ENCODE measurements at regions not wholly inside any gene's neighbourhood (a gene's known extent, or its start where the extent isn't known, plus 50 kb on each side); places are given as distances from the start of the nearest gene placed in this dataset.
A peak's percentile ranks its signal among the peaks of the same experiment; 100 is the strongest.
"Not testable (repeated sequence)": the region's sequence is repeated elsewhere in the genome, so short reads cannot be mapped to it uniquely, and the experiment has no call there.

DNA sequence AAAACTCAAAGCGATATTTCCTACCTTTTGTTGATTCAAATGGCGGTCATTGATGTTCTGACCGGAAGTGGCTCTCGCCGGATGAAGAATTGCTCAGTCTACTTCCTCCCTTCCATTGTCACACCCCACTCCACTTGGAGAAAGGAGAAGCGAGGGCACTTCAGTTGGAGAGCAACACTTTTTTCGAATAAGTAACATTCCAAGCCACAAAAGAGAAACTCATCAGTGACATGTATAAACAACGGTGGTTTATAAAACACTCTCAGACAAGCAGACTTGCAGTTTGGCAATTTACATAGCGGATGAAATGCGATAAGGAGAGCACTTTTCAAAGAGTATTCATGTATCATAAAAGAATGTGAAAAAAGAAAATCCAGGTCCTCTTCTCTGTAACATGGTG is 919.1 kb downstream of the MCTP2 start:
- Histone ChIP-seq H4K20me1 (ENCODE audit: control insufficient read depth, extremely low read depth, insufficient read depth, low read length) (no peaks in the 10 kb centered on the region), H3K4me3 (replicated peaks in 1 of 4; ENCODE audit: control extremely low read depth in 1 of 4, insufficient read depth in 1 of 4, low read depth in 3 of 4, low read length in 4 of 4) (no peak overlapping the region), H3K9me3 (ENCODE audit: control insufficient read depth, insufficient read depth, low read depth, low read length) (no peaks in the 10 kb centered on the region), H3K36me3 (ENCODE audit: control insufficient read depth, insufficient read depth, low read length) (no peaks in the 10 kb centered on the region), H3K27ac (ENCODE audit: insufficient read depth, low read length) (no peak overlapping the region), H3K79me2 (ENCODE audit: control insufficient read depth, insufficient read depth, low read length) (no peaks in the 10 kb centered on the region), H2AFZ (ENCODE audit: low read length) (no peak overlapping the region), H3K4me2 (ENCODE audit: extremely low read depth, insufficient read depth, low read length) (no peak overlapping the region), H3K27me3 (ENCODE audit: control insufficient read depth, insufficient read depth, low read length) (no peaks in the 10 kb centered on the region), H3K9ac (ENCODE audit: insufficient read depth, low read length) (no peak overlapping the region), H3K4me1 (ENCODE audit: control insufficient read depth, extremely low read depth, insufficient read depth, low read length) (no peaks in the 10 kb centered on the region)
- TF ChIP-seq EZH2 (IDR thresholded peaks at IDR 0.05; ENCODE audit: low read length, missing control alignments) = no peak
- TF ChIP-seq, protein P1, sequence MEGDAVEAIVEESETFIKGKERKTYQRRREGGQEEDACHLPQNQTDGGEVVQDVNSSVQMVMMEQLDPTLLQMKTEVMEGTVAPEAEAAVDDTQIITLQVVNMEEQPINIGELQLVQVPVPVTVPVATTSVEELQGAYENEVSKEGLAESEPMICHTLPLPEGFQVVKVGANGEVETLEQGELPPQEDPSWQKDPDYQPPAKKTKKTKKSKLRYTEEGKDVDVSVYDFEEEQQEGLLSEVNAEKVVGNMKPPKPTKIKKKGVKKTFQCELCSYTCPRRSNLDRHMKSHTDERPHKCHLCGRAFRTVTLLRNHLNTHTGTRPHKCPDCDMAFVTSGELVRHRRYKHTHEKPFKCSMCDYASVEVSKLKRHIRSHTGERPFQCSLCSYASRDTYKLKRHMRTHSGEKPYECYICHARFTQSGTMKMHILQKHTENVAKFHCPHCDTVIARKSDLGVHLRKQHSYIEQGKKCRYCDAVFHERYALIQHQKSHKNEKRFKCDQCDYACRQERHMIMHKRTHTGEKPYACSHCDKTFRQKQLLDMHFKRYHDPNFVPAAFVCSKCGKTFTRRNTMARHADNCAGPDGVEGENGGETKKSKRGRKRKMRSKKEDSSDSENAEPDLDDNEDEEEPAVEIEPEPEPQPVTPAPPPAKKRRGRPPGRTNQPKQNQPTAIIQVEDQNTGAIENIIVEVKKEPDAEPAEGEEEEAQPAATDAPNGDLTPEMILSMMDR (conservative IDR thresholded peaks at IDR 0.05 in 1 of 2, IDR thresholded peaks at IDR 0.05 in 1 of 2; ENCODE audit: low read depth in 1 of 2, low read length in 2 of 2) = no peak
- no peak for DNase-seq (ENCODE audit: low read depth in 2 of 2)

GRCh38 chr15:95152741-95153140 is 921.4 kb downstream of the MCTP2 start:
- peak in 1 of 2 donors; percentile 63 for DNase-seq (ENCODE audit: low read depth in 2 of 2)
- Histone ChIP-seq H3K27me3 (ENCODE audit: control insufficient read depth, insufficient read depth, low read length) (no peaks in the 10 kb centered on the region), H2AFZ (ENCODE audit: low read length) (no peak overlapping the region), H4K20me1 (ENCODE audit: control insufficient read depth, extremely low read depth, insufficient read depth, low read length) (no peaks in the 10 kb centered on the region), H3K4me1 (ENCODE audit: control insufficient read depth, extremely low read depth, insufficient read depth, low read length) (no peaks in the 10 kb centered on the region), H3K27ac (ENCODE audit: insufficient read depth, low read length) (no peak overlapping the region), H3K9ac (ENCODE audit: insufficient read depth, low read length) (no peak overlapping the region), H3K4me3 (replicated peaks in 1 of 4; ENCODE audit: control extremely low read depth in 1 of 4, insufficient read depth in 1 of 4, low read depth in 3 of 4, low read length in 4 of 4) (no peak overlapping the region), H3K36me3 (ENCODE audit: control insufficient read depth, insufficient read depth, low read length) (no peaks in the 10 kb centered on the region), H3K9me3 (ENCODE audit: control insufficient read depth, insufficient read depth, low read depth, low read length) (no peaks in the 10 kb centered on the region), H3K79me2 (ENCODE audit: control insufficient read depth, insufficient read depth, low read length) (no peaks in the 10 kb centered on the region), H3K4me2 (ENCODE audit: extremely low read depth, insufficient read depth, low read length) (no peak overlapping the region)
- no peak for TF ChIP-seq EZH2 (IDR thresholded peaks at IDR 0.05; ENCODE audit: low read length, missing control alignments)
- TF ChIP-seq, protein P1 (conservative IDR thresholded peaks at IDR 0.05 in 1 of 2, IDR thresholded peaks at IDR 0.05 in 1 of 2; ENCODE audit: low read depth in 1 of 2, low read length in 2 of 2) = no peak

- not testable (repeated sequence) for H3K36me3 ChIP-seq (ENCODE audit: control insufficient read depth, insufficient read depth, low read length); H3K4me1 ChIP-seq (ENCODE audit: control insufficient read depth, extremely low read depth, insufficient read depth, low read length); H4K20me1 ChIP-seq (ENCODE audit: control insufficient read depth, extremely low read depth, insufficient read depth, low read length); H3K79me2 ChIP-seq (ENCODE audit: control insufficient read depth, insufficient read depth, low read length); H3K4me3 ChIP-seq (replicated peaks in 1 of 4; ENCODE audit: control extremely low read depth in 1 of 4, insufficient read depth in 1 of 4, low read depth in 3 of 4, low read length in 4 of 4); H3K9me3 ChIP-seq (ENCODE audit: control insufficient read depth, insufficient read depth, low read depth, low read length); H3K9ac ChIP-seq (ENCODE audit: insufficient read depth, low read length); DNase-seq (ENCODE audit: low read depth in 2 of 2); H3K27ac ChIP-seq (ENCODE audit: insufficient read depth, low read length); H2AFZ ChIP-seq (ENCODE audit: low read length); H3K27me3 ChIP-seq (ENCODE audit: control insufficient read depth, insufficient read depth, low read length); H3K4me2 ChIP-seq (ENCODE audit: extremely low read depth, insufficient read depth, low read length)
These were observed 921.8 kb downstream of the MCTP2 start for GRCh38 chr15:95153201-95153600.

Data from fibroblast of lung (primary cell).